ENCODE measurements at regions not wholly inside any gene's neighbourhood (a gene's known extent, or its start where the extent isn't known, plus 50 kb on each side); places are given as distances from the start of the nearest gene placed in this dataset.
"Not testable (repeated sequence)": the region's sequence is repeated elsewhere in the genome, so short reads cannot be mapped to it uniquely, and the experiment has no call there.

DNA sequence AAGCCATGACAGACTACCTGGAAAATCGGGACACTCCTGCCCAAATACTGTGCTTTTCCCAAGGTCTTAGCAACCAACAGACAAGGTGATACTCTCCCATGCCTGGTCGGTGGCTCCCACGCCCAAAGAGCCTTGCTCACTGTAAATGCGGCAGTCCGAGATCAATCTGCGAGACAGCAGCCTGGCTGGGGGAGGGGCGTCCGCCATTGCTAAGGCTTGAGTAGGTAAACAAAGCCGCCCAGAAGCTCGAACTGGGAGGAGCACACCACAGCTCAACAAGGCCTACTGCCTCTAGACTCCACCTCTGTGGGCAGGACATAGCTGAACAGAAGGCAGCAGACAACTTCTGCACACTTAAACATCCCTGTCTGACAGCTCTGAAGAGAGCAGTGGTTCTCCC, 272.1 kb upstream of the CCNG1 start:
- no peak for DNase-seq (ENCODE audit: low spot score)

DNA sequence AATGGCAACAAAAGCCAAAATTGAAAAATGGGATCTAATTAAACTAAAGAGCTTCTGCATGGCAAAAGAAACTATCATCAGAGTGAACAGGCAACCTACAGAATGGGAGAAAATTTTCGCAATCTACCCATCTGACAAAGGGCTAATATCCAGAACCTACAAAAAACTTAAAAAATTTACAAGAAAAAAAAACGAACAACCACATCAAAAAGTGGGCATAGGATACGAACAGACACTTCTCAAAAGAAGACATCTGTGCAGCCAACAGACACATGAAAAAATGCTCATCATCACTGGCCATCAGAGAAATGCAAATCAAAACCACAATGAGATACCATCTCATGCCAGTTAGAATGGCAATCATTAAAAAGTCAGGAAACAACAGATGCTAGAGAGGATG, 267.2 kb upstream of the CCNG1 start:
- DNase-seq (ENCODE audit: low spot score), result not testable (repeated sequence)

DNA sequence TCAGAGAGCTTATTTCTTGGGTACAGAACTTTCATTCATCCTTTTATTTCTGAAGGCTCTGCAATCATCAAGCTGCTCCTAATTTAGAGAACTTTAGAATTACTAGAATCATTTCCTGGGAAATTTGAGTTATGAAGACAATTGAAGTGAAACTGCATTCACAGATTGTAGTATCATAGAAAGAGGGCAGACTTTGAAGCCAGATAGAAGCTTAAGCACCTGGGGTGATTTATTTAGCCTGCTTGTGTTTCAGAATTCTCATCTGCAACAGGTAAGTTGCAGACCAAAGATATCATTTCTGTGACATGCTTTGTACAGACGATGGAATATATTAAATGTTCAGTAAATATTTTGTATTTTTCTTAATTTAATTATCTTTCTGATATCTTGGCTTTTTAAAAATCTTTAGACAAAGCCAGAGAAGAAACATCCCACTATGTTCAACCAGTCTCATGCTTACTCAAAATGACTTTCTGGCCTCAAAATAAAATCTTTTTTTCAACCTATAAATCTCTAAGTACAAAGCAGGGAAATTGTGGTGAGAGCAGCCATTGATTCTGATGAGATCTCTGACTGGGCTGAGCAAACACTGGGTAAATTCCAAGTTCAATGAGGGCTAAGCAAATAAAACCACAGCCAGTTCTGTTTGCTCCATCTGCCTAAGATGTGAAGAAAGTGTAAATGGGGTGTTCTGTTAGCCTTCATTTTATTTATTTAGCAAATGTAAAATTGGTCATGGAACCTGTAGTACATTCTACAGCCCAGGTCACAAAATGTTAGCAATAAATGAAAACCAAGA, 264.7 kb upstream of the CCNG1 start:
- DNase-seq (ENCODE audit: low spot score), result no peak

DNA sequence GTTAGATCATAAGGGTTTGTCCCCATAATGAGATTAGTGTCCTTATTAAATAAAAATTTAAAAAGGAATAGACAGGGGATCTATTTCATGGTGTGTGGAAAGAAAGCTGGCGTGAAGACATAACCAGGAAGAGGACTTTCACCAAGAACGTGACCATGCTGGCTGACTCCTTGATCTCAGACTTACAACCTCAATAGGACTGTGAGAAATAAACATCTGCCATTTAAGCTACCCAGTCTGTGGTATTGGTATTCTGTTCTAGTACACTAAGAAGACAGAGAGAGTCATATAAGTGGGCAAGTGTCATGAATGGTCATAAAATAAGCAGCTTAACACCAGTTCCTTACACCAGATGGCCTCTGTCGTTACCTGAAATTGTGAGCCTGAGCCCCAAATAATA, 259.4 kb upstream of the CCNG1 start:
- no peak for DNase-seq (ENCODE audit: low spot score)

DNA sequence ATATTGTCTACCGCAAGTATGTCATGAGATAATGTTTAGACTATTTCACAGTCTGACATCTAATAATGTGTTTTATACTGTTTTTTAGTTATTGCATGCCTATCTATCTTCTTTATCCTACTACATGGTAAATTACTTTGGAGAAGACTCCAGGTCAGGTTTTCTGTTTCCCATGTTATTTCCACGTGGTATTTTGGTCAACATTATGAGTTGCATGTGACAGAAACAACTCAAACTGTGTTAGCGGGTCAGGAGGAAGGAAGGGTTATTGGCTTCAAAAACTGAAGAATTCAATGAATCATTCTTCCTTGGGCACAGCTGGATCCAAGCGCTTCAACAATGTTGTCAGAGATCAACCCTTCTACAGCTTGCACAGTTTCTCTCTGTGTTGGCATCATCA, 252.1 kb upstream of the CCNG1 start:
- no peak for DNase-seq (ENCODE audit: low spot score)

DNA sequence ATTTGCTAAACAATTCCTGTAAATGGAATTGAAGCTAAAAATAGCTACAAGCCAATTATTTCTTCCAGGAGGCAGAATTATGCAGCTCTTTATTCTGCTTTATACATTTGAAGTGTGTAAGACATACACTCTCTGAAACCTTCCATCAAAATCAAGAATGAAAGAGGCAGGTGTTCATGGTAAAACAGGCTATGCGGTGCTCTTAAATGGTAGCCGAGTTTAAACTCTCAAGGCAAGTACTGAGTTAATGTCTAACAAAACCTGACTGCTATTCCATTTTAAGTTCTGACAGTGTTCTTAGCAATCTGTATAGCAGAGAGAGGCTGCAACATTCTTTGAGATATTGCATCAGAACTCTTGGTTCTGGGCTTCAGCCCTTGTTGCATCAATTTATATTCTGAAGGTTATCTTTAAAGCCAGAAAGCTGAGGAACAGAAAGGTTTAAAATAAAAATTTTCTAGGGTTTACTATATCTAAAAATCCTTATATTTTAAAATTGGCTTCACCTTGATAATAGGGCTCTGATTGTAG, 248.3 kb upstream of the CCNG1 start:
- DNase-seq (ENCODE audit: low spot score), result no peak

DNA sequence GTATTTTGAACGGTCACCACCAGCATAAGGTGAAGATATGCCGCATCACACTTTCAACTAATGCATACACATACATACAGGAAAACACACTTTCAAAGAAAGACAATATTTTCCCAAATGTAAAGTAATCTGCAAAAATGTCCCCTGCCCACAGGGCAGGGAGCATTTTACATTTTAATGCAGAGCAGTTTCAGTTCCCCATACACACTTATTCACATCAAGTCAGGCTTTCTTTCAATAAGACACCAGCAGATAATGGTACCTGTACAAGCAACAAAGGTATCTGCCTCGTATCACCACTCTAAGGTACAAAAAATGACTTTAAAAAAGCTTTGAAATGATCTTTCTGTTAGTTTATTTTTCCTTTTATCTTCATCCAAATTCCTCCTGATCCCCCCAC, 247.1 kb upstream of the CCNG1 start:
- no peak for DNase-seq (ENCODE audit: low spot score)

DNA sequence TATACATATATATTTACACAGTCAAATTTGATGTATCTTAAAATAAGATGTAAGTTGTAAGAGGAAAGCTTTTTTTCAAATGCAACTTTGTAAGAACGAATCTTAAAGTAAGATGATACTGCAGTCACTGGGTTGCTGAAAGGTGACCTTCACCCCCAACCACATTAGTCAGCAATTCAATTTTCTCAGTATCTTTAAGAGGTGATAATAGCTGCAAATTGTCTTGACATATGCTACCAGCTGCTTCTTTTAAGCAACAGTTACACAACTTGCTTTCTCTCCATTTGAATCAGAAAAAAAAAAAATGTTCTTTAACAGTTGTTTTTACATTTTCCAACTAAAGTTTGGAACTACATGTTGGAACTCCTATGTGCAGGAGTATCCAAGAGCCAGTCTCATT, 246.6 kb upstream of the CCNG1 start:
- DNase-seq (ENCODE audit: low spot score), result no peak

DNA sequence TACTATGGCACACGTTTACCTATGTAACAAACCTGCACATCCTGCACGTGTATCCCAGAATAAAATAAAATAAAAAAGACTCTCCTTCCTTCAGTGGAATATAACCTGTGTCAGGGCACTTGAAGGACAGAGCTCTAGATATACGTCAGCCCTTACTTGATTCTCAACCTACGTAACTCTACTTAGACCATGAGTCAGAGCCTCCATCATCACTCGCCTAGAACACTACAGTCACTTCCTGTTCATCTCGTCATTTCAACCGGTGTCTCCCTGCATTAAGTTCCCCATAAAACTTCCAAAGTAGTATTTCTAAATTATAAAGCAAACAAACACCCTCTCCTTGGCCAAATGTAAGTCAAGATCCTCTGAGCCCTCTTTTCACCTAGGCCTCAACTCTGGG, 243.5 kb upstream of the CCNG1 start:
- no peak for DNase-seq (ENCODE audit: low spot score)

DNA sequence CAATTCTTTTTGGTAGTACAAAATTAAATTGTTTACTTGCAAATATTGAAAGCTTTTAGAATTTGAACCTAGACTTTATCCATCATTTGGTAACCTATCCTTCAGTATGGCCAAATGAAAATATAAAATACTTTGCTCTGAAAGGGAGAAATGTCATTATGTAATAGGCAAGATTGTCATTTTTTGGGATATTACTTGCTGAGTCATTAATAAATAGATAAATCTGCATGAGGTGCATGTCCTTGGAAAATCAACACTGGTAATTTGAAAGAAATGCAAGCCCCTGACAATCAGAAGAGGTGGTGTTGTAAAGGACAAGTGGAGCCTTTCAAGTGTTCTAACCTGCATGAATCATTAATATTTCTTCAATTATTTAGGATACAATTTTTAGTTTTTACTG, 231.8 kb upstream of the CCNG1 start:
- no peak for DNase-seq (ENCODE audit: low spot score)

DNA sequence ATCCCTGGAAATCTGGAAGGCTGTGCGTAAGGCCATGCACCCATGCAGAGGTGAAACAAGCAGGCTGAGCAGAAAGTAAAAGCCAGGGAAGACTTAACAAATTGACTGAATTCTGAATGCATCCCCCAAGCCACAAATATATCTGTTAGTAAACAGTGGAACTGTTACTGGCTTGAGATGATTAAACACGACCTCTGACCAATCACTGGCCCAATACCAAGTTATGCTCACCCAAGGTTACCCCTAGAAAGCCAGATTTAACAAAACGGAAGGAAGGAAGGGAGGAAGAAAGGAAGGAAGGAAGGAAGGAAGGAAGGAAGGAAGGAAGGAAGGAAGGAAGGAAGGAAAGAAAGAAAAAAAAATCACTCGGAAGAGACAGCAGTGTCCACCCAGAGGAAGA, 215.8 kb upstream of the CCNG1 start:
- no peak for DNase-seq (ENCODE audit: low spot score)

DNA sequence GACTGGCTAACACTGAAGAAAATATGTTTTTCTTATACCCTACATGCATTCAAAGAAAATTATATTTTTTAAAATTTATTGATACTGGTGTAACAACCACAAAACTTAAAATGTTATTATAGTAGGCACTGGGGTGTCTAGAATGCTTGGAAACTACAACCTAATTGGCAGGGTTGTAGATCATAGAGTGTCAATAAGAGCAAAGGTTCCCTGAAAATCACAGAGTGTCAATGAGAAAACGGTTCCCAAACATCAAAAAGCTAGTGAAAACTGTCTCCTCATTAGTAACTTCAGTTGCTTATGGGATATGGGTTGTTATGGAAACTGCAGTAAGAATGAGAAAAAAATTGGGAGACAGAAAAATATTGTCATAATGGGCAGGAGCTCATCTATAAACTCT, 214.4 kb upstream of the CCNG1 start:
- no peak for DNase-seq (ENCODE audit: low spot score)

DNA sequence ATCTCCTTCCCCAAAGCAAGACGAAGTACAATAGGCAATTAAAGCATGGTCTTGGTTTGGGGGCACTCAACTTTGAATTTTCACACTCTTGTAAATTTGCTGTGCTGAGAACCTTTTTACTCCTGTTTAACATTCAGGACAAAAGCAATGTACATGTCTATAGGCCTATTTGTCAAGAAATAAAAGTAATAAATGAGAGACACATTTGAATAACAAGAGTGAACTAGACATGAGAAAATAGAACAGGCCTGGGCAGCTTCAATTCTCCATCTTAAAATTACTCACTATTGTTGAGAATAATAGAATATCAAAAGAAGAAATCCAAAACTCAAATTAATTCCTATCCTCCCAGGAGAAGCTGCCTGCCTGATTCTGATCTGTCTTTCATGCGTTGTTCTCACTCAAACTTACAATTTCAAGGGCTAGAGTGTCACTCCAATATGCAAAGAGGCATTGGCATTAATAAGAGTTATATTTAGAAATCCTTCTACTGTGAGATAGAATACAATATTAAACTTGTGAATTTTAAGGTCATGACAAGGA, 192.9 kb upstream of the CCNG1 start:
- DNase-seq (ENCODE audit: low spot score), result no peak

DNA sequence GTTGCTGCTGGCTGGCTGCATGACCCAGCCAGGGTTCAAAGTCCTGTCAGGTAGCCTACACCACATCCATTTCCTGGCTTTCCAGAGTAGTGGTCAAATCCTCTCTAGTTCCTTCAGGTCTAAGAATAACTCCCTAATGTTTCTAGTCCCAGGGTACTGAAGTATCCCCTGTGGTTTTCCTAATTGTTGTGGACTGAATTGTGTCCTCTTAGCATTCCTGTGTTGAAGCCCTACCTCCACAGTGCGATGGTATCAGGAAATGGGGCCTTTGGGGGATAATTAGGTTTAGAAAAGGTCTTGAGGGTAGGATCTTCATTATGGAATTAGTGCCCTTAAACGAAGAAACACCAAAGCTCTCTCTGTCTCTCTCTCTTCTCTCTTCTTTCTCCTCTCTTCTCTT, 191.8 kb upstream of the CCNG1 start:
- no peak for DNase-seq (ENCODE audit: low spot score)

DNA sequence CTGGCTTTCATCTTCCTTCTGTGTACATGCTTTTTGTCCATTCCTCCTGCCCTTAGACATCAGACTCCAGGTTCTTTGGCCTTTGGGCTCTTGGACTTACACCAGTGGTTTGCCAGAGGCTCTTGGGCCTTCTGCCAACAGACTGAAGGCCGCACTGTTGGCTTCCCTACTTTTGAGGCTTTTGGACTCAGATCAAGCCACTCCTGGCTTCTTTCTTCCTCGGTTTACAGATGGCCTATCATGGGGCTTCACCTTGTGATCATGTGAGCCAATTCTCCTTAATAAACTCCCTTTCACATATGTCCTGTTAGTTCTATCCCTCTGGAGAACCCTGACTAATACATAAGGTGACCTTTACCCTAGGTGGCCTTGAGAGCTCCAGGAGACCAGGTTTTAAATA, 189.1 kb upstream of the CCNG1 start:
- DNase-seq (ENCODE audit: low spot score), result no peak

DNA sequence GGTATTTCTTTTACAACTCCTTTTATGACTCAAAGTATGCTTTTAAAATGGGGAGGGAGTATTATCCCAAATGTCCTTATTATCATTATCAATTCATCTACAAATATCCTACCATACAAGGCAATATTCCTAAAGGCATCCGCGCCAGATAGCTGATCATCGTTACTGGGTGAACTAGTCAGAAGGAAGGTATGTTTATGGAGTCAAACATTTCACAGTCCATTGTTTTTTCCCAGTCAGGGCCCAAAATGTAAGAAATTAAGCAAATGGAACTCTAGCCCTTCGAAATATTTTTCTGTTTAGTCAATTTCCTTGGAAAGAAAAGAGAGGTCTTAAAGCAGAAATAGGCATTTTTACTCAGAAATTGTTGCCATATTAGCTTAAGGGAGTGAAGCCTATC, 188.5 kb upstream of the CCNG1 start:
- DNase-seq (ENCODE audit: low spot score), result no peak

DNA sequence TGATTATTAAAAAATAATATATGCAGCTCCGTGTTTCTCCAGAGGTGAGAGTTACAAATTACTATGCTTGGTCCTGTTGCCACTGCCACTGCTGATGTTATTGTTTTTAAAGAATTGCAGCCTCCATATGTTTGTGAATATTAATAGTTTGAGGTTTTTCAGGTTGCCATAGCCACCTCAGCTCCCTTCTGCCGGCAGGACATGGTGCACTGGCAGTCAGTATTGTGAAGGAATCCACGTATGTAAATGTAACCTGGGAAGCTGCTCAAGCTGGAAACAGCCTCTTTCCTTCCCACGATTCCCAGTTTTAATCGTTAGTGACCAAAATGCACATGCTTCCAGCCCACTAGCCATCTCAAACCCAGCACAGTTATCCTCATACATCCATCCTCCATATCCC, 184.4 kb upstream of the CCNG1 start:
- peak; percentile 39 for DNase-seq (ENCODE audit: low spot score)

DNA sequence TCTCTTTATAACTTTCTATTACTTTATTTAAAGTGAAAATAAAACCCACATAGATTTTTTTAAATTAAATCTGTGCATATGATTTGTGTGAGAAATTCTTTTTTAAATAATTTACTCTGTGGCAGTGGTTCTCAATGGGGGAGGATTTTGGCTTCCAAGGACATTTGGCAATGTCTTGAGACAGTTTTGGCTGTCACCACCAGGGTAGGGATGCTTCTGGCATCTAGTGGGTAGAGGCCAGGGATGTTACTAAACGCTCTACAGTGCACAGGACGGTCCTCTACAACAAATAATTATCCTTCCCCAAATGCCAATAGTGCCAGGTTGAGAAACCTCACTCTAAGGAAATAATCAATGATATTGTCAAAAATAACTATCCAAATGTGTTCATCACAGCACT, 177.9 kb upstream of the CCNG1 start:
- no peak for DNase-seq (ENCODE audit: low spot score)

DNA sequence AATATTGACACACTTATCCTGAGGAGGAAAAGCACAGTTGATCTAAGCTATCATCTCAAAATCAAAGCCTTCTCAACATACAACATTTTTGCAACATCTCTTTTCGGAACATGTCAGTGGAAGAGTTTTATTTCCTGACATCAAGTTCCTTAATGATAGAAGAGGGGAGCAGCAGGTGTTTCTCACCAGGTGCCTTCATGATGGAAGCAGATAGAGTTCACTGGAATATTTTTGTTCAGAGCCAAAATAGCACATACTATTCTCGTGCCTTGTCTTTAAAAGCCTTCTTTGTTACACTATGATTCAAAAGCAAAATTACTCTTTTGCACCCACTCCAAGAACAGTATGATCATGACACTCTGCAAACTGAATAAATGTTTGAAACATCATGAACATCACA, 176.9 kb upstream of the CCNG1 start:
- DNase-seq (ENCODE audit: low spot score), result peak; percentile 14

DNA sequence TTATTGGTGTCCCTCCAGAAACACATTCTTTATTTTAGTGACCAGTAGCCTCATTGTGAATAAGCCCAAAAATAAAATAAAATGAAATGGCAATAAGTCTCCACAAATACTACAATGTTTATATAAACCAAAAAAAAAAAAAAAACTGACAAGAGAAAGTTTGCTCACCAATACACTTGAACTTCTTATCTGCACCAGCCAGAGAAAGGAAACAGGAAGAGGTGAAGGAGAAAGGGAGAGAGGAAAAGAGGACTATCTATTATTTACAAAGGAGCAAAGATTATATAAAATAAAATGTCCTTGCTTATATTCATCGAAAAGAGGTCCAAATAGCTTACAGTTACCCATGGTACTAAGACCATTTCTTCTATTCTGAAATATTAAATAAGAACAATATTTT, 176.4 kb upstream of the CCNG1 start:
- no peak for DNase-seq (ENCODE audit: low spot score)

DNA sequence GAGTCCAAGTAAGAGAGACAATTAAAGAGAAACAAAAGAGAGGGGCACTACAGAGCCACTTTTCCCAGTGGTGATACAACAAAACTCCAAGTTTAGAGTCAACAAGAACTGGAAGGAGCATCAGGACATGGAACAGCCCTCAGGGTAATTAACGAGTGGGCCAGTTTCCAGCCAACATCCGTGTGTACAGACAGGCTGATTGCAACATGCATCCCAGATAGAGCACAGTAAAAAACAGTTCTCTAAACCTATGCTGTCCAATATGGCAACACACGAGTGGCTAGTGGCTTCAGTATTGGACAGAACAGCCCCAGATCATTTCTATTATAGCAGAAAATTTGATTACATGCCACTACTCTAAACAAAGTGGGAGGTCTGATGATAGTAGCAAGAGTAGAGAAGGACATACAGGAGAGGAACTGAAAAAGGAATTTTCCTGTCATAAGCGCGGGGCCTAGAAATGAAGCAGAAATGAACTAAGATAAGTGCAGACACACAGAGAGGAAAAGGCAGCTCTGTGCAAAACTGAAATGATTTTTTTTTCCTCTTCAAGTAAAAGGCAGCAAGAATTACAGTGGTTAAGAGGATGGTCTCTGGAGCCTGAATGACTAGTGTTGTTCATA, 175.6 kb upstream of the CCNG1 start:
- DNase-seq (ENCODE audit: low spot score), result no peak

DNA sequence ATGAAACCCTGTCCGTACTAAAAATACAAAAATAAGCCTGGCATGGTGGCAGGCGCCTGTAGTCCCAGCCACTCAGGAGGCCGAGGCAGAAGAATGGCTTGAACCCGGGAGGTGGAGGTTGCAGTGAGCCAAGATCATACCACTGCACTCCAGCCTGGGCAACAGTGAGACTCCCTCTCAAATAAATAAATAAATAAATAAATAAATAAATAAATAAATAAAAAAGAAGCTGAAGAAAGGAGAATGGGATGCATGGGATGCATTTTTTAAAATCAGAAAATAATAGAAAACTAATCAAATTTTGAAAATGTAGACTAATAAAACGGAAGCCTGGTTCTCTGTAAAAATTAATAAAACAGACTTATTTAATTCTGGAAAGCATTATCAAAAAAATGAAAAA, 171.1 kb upstream of the CCNG1 start:
- not testable (repeated sequence) for DNase-seq (ENCODE audit: low spot score)

DNA sequence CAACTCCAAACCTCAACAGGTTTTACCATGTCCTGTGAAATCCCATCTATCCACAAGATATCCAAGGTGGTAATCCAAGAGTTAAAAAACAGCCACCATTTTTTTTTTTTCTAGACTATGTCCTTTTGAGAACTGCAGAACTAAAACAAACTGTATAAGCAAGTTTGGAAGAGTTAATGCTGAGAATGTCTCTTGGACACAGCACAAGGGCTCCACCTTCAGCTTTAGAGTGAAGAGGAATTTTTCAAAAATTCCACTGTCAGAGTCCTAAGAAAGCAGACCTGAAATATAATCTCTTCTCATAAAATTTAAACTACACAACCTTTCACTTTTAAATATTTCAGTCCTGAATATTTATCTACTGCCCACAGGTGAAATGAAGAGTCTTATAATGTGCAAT, 167.8 kb upstream of the CCNG1 start:
- DNase-seq (ENCODE audit: low spot score), result peak; percentile 37

DNA sequence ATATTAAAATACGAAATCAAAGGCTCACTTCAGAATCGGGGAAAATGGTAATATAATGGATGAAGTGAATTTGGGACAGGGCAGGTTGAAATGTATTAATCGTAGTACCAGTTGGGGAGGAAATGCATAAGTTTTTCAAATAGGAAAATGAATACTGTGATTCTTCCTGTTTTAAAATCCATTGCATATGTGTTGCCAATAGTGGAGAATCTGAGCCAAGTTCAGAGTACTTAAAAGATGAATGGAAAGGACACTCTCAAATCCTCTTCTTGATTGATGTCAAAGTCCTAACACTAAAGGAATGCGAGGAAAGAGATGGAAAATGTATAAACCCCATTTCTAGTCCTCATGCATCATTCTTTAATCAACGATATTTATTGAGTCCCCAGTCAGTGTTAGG, 160.9 kb upstream of the CCNG1 start:
- no peak for DNase-seq (ENCODE audit: low spot score)

Data from Ammon's horn (tissue), 1 donor.